IPS-NIHi7 (cell line): ENCODE measurements at regions not wholly inside any gene's neighbourhood (a gene's known extent, or its start where the extent isn't known, plus 50 kb on each side); places are given as distances from the start of the nearest gene placed in this dataset.

Source experiments
- DNase-seq: peaks from one replicate; pipeline ENCODE4 v3.0.0; 2012; ENCODE audit warnings: mixed read lengths; ENCODE audit errors: extremely low spot score

GRCh38 chr2:18927525-18928232, 338.3 kb upstream of the NT5C1B start:
- DNase-seq: no peak

- no peak for DNase-seq
Observed at GRCh38 chr2:18926631-18927524, 337.5 kb upstream of the NT5C1B start.

GRCh38 chr2:18925296-18925695, 335.9 kb upstream of the NT5C1B start:
- no peak for DNase-seq

DNA sequence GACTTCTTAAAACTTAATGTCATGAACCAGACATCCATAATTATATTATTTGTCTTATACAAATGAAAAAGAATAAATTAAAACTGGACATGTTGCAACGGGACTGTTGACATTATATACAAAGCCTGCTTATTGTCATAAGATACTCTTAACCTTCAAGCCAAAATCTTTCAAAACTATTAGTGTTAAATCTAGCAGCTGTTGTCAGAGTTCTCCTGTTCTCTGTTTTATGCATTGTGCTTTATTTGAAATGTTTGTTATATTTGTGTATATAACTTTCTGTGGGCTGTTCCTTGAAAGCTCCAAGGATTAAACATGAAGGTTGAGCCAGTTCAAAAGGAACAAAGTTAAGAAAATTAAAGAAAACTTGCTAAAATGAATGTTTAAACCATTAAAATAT, 335.5 kb upstream of the NT5C1B start:
- DNase-seq: no peak

DNA sequence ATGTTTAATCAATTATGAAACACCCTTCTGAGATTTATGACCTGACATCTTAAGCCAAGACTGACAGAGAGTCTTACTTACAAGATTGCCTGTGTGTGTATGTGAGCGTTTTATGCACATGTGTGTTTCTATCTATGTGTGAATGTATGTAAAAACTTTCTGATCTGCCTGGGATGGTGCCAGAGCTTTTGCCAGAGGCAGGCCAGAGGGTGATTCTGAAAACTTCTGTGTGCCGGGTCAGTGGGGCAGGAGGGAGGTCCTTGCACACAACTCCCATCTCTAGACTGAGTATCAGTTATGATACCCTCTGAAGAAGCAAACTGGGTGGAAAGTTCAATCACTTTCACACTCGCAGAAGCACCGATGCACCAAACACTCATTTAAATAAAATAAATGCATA, 335.0 kb upstream of the NT5C1B start:
- no peak for DNase-seq

DNA sequence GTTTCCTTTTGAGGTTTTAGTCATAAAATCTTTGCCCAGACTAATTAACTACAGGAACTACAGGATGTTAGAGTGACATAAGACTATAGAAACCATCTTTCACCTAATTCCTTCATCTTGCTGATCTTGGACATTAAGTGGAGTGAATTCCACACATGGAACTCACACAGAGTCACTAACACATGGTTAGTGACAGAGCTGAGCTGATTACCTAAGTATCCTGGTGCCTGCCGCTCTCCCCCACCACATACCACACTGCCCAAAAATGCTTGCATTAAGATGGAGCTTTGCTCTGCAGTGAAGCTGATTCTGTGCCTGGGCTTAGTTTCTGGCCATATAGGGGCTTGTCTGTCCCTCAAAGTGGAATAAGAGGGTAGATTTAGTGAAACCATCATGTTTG, 332.9 kb upstream of the NT5C1B start:
- no peak for DNase-seq

GRCh38 chr2:18918280-18918679, 328.9 kb upstream of the NT5C1B start:
- DNase-seq: no peak

DNA sequence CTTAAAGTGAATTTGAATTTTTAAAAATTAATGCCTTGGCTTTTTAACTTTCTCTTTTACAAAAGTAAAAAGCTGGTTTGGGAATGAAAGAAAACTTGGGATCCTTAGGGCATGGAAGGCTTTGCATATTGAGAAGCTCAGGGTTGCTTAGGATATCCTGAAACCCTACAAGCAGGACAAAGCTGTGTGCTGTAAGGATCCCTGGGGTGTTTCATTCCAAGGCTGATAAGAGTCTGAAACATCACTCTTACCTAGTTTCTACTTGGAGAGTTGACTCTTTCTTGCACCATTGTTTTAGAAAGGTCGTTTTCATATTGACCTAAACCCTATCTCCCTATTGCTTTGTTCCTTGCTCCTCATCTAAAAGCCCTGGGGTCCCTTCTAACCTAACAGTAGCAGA, 325.9 kb upstream of the NT5C1B start:
- DNase-seq: no peak

DNA sequence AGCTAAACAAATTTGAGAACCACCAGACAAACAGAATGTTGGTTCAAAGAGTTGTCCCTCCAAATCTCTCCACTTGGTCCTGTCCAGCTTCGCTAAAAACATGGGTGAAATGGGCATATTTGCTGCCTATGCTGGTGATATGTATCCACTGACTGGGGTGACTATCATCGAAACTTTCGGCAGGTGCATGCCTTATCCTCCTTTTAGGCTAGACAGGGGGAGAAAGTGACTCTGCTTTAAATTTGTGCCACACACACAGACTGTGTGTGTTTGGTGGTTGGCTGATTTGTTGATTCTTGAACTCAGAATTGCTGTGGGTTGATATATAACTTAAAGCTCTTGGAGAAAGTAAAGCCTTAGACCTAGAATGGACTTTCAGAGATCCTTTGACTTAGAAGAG, 324.1 kb upstream of the NT5C1B start:
- no peak for DNase-seq

- DNase-seq: no peak
Observed at GRCh38 chr2:18912225-18912888, 323.0 kb upstream of the NT5C1B start.

DNA sequence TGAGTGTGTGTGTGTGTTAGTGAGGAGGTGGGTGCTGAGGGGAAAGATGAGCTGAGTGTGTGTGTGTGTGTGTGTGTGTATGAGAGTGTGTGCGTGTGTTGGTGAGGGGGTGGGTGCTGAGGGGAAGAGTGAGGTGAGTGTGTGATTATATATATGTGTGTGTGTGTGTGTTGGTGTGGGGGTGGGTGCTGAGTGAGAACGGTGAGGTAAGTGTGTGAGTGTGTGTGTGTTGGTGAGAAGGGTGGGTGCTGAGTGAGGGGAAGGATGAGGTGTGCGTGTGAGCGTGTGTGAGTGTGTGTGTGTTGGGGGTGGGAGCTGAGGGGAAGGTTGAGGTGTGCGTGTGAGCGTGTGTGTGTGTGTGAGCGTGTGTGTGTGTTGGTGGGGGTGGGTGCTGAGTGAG, 322.0 kb upstream of the NT5C1B start:
- DNase-seq: no peak

DNA sequence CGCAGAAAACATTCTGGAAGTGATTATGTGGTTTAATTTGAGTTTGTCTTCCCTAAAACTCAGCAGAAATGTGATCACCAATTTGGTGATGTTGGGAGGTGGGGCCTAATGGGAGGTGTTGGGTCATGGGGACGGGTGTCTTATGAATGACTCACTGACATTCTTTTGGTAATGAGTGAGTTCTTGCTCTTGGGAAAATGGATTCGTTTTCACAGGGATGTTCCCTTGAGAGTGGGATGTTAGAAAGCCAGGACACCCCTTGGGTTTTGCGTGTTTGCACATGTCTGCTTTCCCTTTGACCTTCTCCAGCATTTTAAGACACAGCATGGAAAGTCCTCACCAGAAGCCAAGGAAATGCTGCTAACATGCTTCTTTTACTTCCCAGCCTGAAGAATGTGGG, 321.5 kb upstream of the NT5C1B start:
- DNase-seq: peak; percentile 16

DNA sequence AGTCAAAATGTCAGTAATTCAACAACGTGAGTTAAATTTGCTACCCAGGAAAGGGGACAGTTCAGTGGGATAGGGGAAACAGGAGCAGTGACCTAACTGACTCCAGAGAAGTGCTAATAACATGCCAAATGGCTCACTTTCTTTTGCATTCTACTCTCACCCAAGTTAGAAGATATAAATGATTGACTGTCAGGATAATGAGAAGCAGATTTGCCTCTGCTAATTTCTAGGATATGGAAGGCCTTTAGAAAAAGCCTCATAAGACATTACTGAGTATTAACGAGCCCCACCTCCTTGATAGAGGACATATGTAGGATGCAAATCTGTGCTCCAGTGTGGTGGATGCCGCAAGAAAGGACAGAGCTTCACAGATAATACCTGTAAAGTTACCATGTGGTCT, 318.6 kb upstream of the NT5C1B start:
- DNase-seq: no peak

DNA sequence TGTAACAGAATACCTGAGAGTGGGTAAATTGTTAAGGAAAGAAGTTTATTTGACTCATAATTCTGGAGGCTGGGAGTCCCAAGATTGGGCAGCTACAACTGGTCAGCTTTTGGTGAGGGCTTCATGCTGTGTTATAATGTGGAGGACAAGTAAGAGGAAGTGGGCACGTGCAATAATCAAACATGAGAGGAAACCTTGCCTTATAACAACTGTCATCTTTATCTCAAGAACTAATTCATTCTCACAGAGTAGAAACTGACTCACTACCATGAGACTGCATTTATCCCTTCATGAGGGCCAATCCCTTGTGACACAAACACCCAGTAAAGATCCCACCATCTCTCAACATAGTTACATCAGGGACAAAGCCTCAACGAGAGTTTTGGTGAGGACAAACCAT, 318.1 kb upstream of the NT5C1B start:
- DNase-seq: no peak

DNA sequence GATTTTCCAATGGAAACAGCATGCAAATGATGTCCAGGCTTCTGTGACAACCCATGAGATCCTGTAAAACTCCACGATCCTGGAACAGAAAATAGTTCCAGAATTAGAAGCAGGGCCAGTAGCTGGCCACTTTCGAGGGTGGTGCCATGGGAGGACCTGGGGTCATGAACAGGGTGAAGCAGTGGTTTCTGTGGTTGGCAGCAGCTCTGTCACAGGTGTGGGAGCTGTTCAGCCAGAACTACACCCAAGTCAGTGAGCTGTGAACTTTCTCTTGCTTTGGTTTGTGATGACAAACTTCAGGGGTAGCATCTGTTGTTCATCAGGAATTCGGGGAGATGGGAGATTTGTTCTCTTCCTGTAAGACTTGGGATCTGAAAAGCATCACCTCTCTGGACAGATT, 314.4 kb upstream of the NT5C1B start:
- DNase-seq: no peak

- no peak for DNase-seq
Observed at GRCh38 chr2:18901242-18901641, 311.9 kb upstream of the NT5C1B start.

GRCh38 chr2:18900691-18901141, 311.3 kb upstream of the NT5C1B start:
- DNase-seq: no peak

- no peak for DNase-seq
Observed at GRCh38 chr2:18899725-18900124, 310.4 kb upstream of the NT5C1B start.

DNA sequence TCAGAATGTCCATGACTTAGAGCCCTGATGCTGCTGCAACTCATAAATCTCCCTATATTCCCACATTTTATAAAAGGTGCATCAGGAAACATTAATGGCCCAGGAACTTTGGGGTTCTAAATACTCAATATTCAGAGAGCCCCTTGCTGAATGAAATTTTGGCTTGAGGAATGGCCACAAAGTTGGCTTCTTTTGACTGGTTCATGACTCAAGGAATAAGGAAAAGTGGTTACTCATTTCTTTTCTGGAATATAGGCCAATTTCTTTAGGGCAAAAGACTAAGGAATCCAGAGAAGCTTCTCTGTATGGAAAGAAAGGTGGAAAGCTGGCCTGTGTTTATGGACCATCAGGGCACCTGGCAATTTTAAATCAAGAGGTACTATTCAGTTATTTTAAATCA, 308.9 kb upstream of the NT5C1B start:
- DNase-seq: no peak

DNA sequence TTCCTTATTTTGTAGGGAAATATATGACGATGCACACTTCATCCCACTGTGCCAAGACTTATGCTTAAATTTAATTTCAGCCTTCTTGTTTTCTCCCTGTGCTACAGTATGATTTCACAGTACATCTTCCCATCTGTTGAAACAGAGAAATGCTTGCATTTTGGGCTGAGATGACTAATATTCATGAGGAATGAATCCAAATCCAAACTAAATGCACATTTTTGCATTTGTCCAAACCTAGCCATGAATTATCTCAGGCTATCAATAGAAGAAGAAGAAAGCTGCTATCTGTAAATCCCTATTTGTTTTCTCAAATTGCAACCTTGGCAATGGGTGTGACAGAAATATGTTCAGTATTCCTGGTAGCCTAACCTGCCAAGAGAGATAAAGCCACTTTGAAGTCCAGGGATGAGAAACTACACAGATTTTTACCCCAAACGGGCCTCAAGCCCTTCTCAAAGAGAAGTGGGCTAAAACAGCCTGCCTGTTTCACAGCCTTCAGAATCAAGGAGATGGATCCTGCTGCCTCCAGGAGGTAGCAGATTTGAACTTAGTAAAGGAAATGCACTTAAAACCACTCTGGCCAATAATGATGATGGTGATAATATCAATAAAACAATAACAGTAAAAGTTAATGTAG, 306.9 kb upstream of the NT5C1B start:
- no peak for DNase-seq

GRCh38 chr2:18891600-18892345, 302.4 kb upstream of the NT5C1B start:
- DNase-seq: no peak
